H1 (cell line): ENCODE measurements at regions not wholly inside any gene's neighbourhood (a gene's known extent, or its start where the extent isn't known, plus 50 kb on each side); places are given as distances from the start of the nearest gene placed in this dataset.

Experiments used
- CTCF ChIA-PET: fragments of 300-600 bp; sonication (Branson Sonifier 250); formaldehyde crosslinking; loops from one replicate; lab custom pipeline; 2021; ENCODE audit not compliant: partially characterized antibody; lab: Charles Lee
- POLR2A ChIA-PET: fragments of 300-600 bp; sonication (Branson Sonifier 250); formaldehyde crosslinking; loops from one replicate; lab custom pipeline; 2021; ENCODE audit warnings: inconsistent platforms; ENCODE audit not compliant: partially characterized antibody; lab: Charles Lee
- DNase-seq, 2 experiments: peaks; one replicate each; pipeline versions ENCODE4 v3.0.0 to v3.0.0-alpha.2; 2010 to 2022; ENCODE audit warnings: low spot score in 2 of 2, low read depth in 1 of 2, mixed read lengths in 1 of 2
- FAIRE-seq: peaks from 2 replicates; lab custom pipeline; 2011; peaks lifted over from hg19 to GRCh38; lab: Jason Lieb, UNC
- H2AFZ ChIP-seq: 2 replicates; pipeline ENCODE4 v1.8.1; 2012; ENCODE audit warnings: low read length, inconsistent platforms
- H2AK5ac ChIP-seq: 2 replicates; pipeline ENCODE4 v1.6.1; 2013; ENCODE audit warnings: low read depth, low read length
- H2BK120ac ChIP-seq: replicated peaks from 2 replicates; pipeline ENCODE3; 2013; ENCODE audit warnings: low read depth, low read length, inconsistent platforms
- H2BK12ac ChIP-seq: 2 replicates; pipeline ENCODE4 v1.6.1; 2013; ENCODE audit warnings: low read depth, low read length
- H2BK15ac ChIP-seq: 2 replicates; pipeline ENCODE4 v1.6.1; 2013; ENCODE audit warnings: low read length
- H2BK20ac ChIP-seq: 2 replicates; pipeline ENCODE4 v1.6.1; 2013; ENCODE audit warnings: low read length
- H2BK5ac ChIP-seq: 2 replicates; pipeline ENCODE4 v1.6.1; 2013; ENCODE audit warnings: low read depth, low read length
- H3K14ac ChIP-seq: 2 replicates; pipeline ENCODE4 v1.6.1; 2013; ENCODE audit warnings: inconsistent platforms; ENCODE audit not compliant: insufficient read length
- H3K18ac ChIP-seq: 2 replicates; pipeline ENCODE4 v1.6.1; 2013; ENCODE audit warnings: low read length; ENCODE audit errors: extremely low read depth
- H3K23ac ChIP-seq: 2 replicates; pipeline ENCODE4 v1.6.1; 2013; ENCODE audit warnings: inconsistent platforms; ENCODE audit not compliant: insufficient read length
- H3K23me2 ChIP-seq: 2 replicates; pipeline ENCODE4 v1.6.1; 2013; ENCODE audit warnings: low read depth, low read length
- H3K27ac ChIP-seq: 2 replicates; pipeline ENCODE4 v1.6.1; 2011; ENCODE audit warnings: low read depth, low read length, inconsistent platforms
- H3K27me3 ChIP-seq, 4 experiments: replicated peaks in 1 of 4; 1 replicate in 1 of 4; 2 replicates in 3 of 4; pipeline versions ENCODE4 v1.6.1 to v1.8.1; 2011 to 2013; ENCODE audit warnings: low read length in 3 of 4, mild to moderate bottlenecking in 3 of 4, inconsistent platforms in 2 of 4, mixed read lengths in 2 of 4, moderate library complexity in 1 of 4; ENCODE audit not compliant: control insufficient read depth in 3 of 4, insufficient read depth in 3 of 4; ENCODE audit errors: extremely low read depth in 1 of 4
- H3K36me3 ChIP-seq, 4 experiments: 2 replicates each; pipeline versions ENCODE4 v1.6.1 to v1.8.1; 2011 to 2013; ENCODE audit warnings: mild to moderate bottlenecking in 4 of 4, low read length in 3 of 4, moderate library complexity in 2 of 4, control low read depth in 1 of 4, inconsistent platforms in 1 of 4; ENCODE audit not compliant: insufficient read depth in 4 of 4, control insufficient read depth in 2 of 4
- H3K4ac ChIP-seq: replicated peaks from 2 replicates; pipeline ENCODE3; 2013; ENCODE audit warnings: low read length, low read depth, mixed read lengths, inconsistent platforms; ENCODE audit not compliant: insufficient read length
- H3K4me1 ChIP-seq, 4 experiments: replicated peaks in 1 of 4; 1 replicate in 1 of 4; 2 replicates in 3 of 4; pipeline versions ENCODE4 v1.6.1 to v1.8.1; 2011 to 2013; ENCODE audit warnings: low read length in 3 of 4, inconsistent platforms in 2 of 4, mixed read lengths in 1 of 4; ENCODE audit not compliant: insufficient read depth in 4 of 4, control insufficient read depth in 3 of 4
- H3K4me2 ChIP-seq, 2 experiments: 2 replicates each; pipeline versions ENCODE4 v1.6.1 to v1.8.1; 2011 to 2013; ENCODE audit warnings: low read depth in 2 of 2, low read length in 2 of 2, control low read depth in 1 of 2, inconsistent platforms in 1 of 2, mild to moderate bottlenecking in 1 of 2; ENCODE audit not compliant: insufficient read depth in 1 of 2
- H3K4me3 ChIP-seq, 4 experiments: fragments of 200-600, 300-600 bp in 1 of 4; sonication (generic), shearing (Covaris generic), sonication (Bioruptor Twin) in 1 of 4; 2 replicates each; pipeline versions ENCODE4 v1.5.1 to v1.8.1; 2011 to 2016; ENCODE audit warnings: low read length in 4 of 4, low read depth in 3 of 4, control low read depth in 2 of 4, inconsistent platforms in 2 of 4, mild to moderate bottlenecking in 2 of 4, mixed read lengths in 1 of 4, moderate library complexity in 1 of 4; ENCODE audit not compliant: insufficient read depth in 2 of 4; ENCODE audit errors: extremely low read depth in 1 of 4
- H3K56ac ChIP-seq: replicated peaks from 2 replicates; pipeline ENCODE3; 2013; ENCODE audit warnings: low read depth, mild to moderate bottlenecking, mixed read lengths, low read length, inconsistent platforms; ENCODE audit not compliant: insufficient read length
- H3K79me1 ChIP-seq: 2 replicates; pipeline ENCODE4 v1.6.1; 2013; ENCODE audit warnings: low read depth, low read length, control low read depth
- H3K79me2 ChIP-seq, 2 experiments: 2 replicates each; pipeline versions ENCODE4 v1.6.1 to v1.8.1; 2012 to 2013; ENCODE audit warnings: low read length in 2 of 2, mild to moderate bottlenecking in 2 of 2, inconsistent platforms in 1 of 2; ENCODE audit not compliant: insufficient read depth in 2 of 2, control insufficient read depth in 1 of 2
- H3K9ac ChIP-seq, 4 experiments: replicated peaks in 1 of 4; 1 replicate in 1 of 4; 2 replicates in 3 of 4; pipeline versions ENCODE4 v1.6.1 to v1.8.1; 2011 to 2013; ENCODE audit warnings: low read depth in 3 of 4, low read length in 3 of 4, control low read depth in 2 of 4, mild to moderate bottlenecking in 2 of 4, moderate library complexity in 2 of 4, inconsistent platforms in 1 of 4; ENCODE audit errors: extremely low read depth in 1 of 4
- H3K9me3 ChIP-seq, 2 experiments: 2 replicates each; pipeline versions ENCODE4 v1.6.1 to v1.8.1; 2012 to 2013; ENCODE audit warnings: mild to moderate bottlenecking in 2 of 2, moderate library complexity in 2 of 2, control low read depth in 1 of 2, inconsistent platforms in 1 of 2, low read depth in 1 of 2, low read length in 1 of 2, mixed read lengths in 1 of 2; ENCODE audit not compliant: insufficient read depth in 2 of 2
- H4K20me1 ChIP-seq, 2 experiments: replicated peaks in 1 of 2; 2 replicates each; pipeline versions ENCODE3 to v1.8.1; 2011 to 2013; ENCODE audit warnings: inconsistent platforms in 2 of 2, low read length in 2 of 2, mild to moderate bottlenecking in 1 of 2; ENCODE audit not compliant: insufficient read depth in 2 of 2, control insufficient read depth in 1 of 2
- H4K5ac ChIP-seq: 2 replicates; pipeline ENCODE4 v1.6.1; 2013; ENCODE audit warnings: low read length, low read depth, mixed read lengths, inconsistent platforms; ENCODE audit not compliant: insufficient read length
- H4K8ac ChIP-seq: 2 replicates; pipeline ENCODE4 v1.8.0; 2013; ENCODE audit warnings: mild to moderate bottlenecking, moderate library complexity, low read length, inconsistent platforms; ENCODE audit not compliant: insufficient read depth; ENCODE audit errors: extremely low read depth
- H4K91ac ChIP-seq: replicated peaks from 2 replicates; pipeline ENCODE3; 2013; ENCODE audit warnings: low read length, mixed read lengths, inconsistent platforms; ENCODE audit not compliant: insufficient read length
- RXRA ChIP-seq: IDR thresholded peaks from 2 replicates; pipeline ENCODE4 v1.6.1; 2011; ENCODE audit warnings: low read depth, mild to moderate bottlenecking, low read length, moderate library complexity; ENCODE audit not compliant: insufficient read depth
- WGBS, 2 experiments: shearing (Covaris generic) in 1 of 2; methylation state at CpG; one replicate each; pipeline versions ENCODE4 v1.1.6 to v1.1.7; 2013 to 2015; ENCODE audit warnings: low lambda C conversion rate in 2 of 2, mixed read lengths in 2 of 2, inconsistent platforms in 1 of 2, low coverage in 1 of 2, missing lambda C conversion rate in 1 of 2; ENCODE audit not compliant: insufficient replicate concordance in 2 of 2, insufficient coverage in 1 of 2, insufficient read length in 1 of 2; ENCODE audit errors: extremely low coverage in 1 of 2, missing lambda C conversion rate in 1 of 2; 5-methylcytosine and 5-hydroxymethylcytosine counted together

GRCh38 chr6:165218829-165219228 lies 90.6 kb downstream of the C6orf118 start:
- no peak for FAIRE-seq
- no peak overlapping the region for H3K4me2 ChIP-seq
- H3K36me3 ChIP-seq, result no peaks in the 10 kb centered on the region
- H3K9me3 ChIP-seq, result no peaks in the 10 kb centered on the region
- H3K27ac ChIP-seq, result no peak overlapping the region
- no peak overlapping the region for H4K91ac ChIP-seq
- ChIA-PET POLR2A (no interaction called here), CTCF (interaction anchor here (1.6 kb wide), 1 partner anchor 12 kb away, joined by 7 read pairs; no protein-coding TSS in a partner anchor)
- no peak overlapping the region for H3K18ac ChIP-seq
- no peak overlapping the region for H2BK15ac ChIP-seq
- H4K20me1 ChIP-seq, result no peaks in the 10 kb centered on the region
- no peak overlapping the region for H2BK120ac ChIP-seq
- no peaks in the 10 kb centered on the region for H3K27me3 ChIP-seq
- no peak overlapping the region for H4K5ac ChIP-seq
- 93% methylated on average over 3 of the region's 3 CpGs; no CpG with 5 or more reads in 1 of the 2 experiments for WGBS, 2 experiments
- H3K79me1 ChIP-seq, result no peaks in the 10 kb centered on the region
- H3K4me1 ChIP-seq, result no peaks in the 10 kb centered on the region
- no peak overlapping the region for H3K56ac ChIP-seq
- H3K4ac ChIP-seq, result no peak overlapping the region
- H3K14ac ChIP-seq, result no peak overlapping the region
- H3K9ac ChIP-seq, result no peak overlapping the region
- H3K79me2 ChIP-seq, result no peaks in the 10 kb centered on the region
- no peak overlapping the region for H2AFZ ChIP-seq
- no peak overlapping the region for H2BK12ac ChIP-seq
- H3K4me3 ChIP-seq, result no peak overlapping the region
- H3K23me2 ChIP-seq, result no peaks in the 10 kb centered on the region
- no peak overlapping the region for H4K8ac ChIP-seq
- no peak overlapping the region for H2BK5ac ChIP-seq
- H2BK20ac ChIP-seq, result no peak overlapping the region
- H2AK5ac ChIP-seq, result no peak overlapping the region
- no peak overlapping the region for H3K23ac ChIP-seq
- no peak for DNase-seq
- no peak for TF ChIP-seq RXRA
